ENCODE measurements at regions not wholly inside any gene's neighbourhood (a gene's known extent, or its start where the extent isn't known, plus 50 kb on each side); places are given as distances from the start of the nearest gene placed in this dataset.
"Not testable (repeated sequence)": the region's sequence is repeated elsewhere in the genome, so short reads cannot be mapped to it uniquely, and the experiment has no call there.

DNA sequence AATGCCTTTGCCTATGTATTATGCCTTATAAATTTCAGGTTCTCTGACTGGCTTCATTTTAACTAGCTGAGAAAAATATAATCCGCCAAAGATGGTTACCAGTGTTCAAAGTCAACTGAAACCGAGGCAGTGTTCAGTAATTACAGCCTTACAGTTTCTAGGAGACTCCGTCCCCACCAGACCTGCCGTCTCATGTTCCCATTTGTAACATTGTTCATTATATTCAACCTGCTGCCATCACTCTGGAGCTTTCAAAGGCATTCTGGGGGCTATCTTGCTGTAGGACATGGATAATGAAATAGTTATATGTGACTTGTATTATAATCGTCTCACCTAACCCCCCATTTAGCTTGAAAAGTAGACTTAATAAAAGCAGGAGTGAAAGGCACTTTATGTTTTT lies 302.5 kb downstream of the RWDD3 start:
- intact Hi-C loops (cut with DNase I; ENCODE audit: low total_unique reads) = no loop called here
- H3K4me3 ChIP-seq = no peak overlapping the region
- no peak overlapping the region for H3K27ac ChIP-seq
- H3K27me3 ChIP-seq = no peaks in the 10 kb centered on the region
- no peak for DNase-seq
- TF ChIP-seq EP300 (IDR thresholded peaks at IDR 0.05; ENCODE audit: low read depth) = no peak
- TF ChIP-seq POLR2A (IDR thresholded peaks at IDR 0.05) = no peak
- no peak for TF ChIP-seq POLR2AphosphoS5 (IDR thresholded peaks at IDR 0.05)
- TF ChIP-seq, protein P1, sequence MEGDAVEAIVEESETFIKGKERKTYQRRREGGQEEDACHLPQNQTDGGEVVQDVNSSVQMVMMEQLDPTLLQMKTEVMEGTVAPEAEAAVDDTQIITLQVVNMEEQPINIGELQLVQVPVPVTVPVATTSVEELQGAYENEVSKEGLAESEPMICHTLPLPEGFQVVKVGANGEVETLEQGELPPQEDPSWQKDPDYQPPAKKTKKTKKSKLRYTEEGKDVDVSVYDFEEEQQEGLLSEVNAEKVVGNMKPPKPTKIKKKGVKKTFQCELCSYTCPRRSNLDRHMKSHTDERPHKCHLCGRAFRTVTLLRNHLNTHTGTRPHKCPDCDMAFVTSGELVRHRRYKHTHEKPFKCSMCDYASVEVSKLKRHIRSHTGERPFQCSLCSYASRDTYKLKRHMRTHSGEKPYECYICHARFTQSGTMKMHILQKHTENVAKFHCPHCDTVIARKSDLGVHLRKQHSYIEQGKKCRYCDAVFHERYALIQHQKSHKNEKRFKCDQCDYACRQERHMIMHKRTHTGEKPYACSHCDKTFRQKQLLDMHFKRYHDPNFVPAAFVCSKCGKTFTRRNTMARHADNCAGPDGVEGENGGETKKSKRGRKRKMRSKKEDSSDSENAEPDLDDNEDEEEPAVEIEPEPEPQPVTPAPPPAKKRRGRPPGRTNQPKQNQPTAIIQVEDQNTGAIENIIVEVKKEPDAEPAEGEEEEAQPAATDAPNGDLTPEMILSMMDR (IDR thresholded peaks at IDR 0.05) = no peak
- in situ Hi-C loops (cut with MboI; ENCODE audit: low pct_ligation_motif_present in 1 of 4, low pct_unique_long_range_greater_than_20kb in 1 of 4, low sequenced_read_pairs in 3 of 4) = no loop called here
- H3K9me3 ChIP-seq = no peaks in the 10 kb centered on the region
- H3K4me1 ChIP-seq = no peaks in the 10 kb centered on the region
- WGBS, 2 donors (ENCODE audit: low coverage in 1 of 2) = 84 to 88% methylated on average over 5 of the region's 5 CpGs
- H3K36me3 ChIP-seq = no peaks in the 10 kb centered on the region

DNA sequence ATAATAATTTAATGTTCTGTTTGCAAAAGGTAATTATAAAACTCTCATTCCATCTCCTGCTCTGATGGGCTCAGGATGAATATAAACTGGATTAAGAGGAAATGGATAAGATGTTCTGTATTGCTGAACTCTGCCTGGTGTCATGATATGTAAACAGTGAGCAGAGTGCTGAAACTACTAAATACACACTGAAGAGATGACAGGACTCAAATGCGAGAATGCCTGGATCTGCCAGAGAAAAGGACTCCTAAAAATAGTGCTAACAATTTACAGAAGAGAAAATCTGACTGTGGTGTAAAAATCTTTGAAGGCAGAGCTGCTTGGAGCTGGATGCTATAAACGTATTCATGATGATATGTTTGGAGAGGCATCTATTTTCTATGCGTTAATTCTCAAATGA lies 303.2 kb downstream of the RWDD3 start:
- Histone ChIP-seq H3K4me3 (no peak overlapping the region), H3K9me3 (no peaks in the 10 kb centered on the region), H3K27me3 (no peaks in the 10 kb centered on the region), H3K27ac (no peak overlapping the region), H3K4me1 (no peaks in the 10 kb centered on the region), H3K36me3 (no peaks in the 10 kb centered on the region)
- TF ChIP-seq POLR2A (IDR thresholded peaks at IDR 0.05) (no peak), EP300 (IDR thresholded peaks at IDR 0.05; ENCODE audit: low read depth) (no peak), POLR2AphosphoS5 (IDR thresholded peaks at IDR 0.05) (no peak)
- TF ChIP-seq, protein P1 (IDR thresholded peaks at IDR 0.05) = no peak
- no peak for DNase-seq
- WGBS, 2 donors (ENCODE audit: low coverage in 1 of 2) = 51 to 57% methylated on average over 3 of the region's 3 CpGs
- in situ Hi-C loops (cut with MboI; ENCODE audit: low pct_ligation_motif_present in 1 of 4, low pct_unique_long_range_greater_than_20kb in 1 of 4, low sequenced_read_pairs in 3 of 4) (no loop called here), intact Hi-C loops (cut with DNase I; ENCODE audit: low total_unique reads) (no loop called here)

DNA sequence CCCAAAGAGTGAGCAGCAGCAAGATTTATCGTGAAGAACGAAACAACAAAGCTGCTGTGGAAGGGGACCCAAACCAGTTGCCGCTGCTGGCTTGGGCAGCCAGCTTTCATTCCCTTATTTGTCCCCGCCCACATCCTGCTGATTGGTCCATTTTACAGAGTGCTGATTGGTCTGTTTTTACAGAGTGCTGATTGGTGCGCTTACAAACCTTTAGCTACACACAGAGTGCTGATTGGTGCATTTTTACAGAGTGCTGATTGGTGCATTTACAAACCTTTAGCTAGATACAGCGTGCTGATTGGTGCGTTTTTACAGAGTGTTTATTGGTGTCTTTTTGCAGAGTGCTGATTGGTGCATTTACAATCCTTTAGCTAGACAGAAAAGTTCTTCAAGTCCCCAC lies 304.2 kb downstream of the RWDD3 start:
- H3K27ac ChIP-seq; H3K36me3 ChIP-seq; in situ Hi-C loops (cut with MboI; ENCODE audit: low pct_ligation_motif_present in 1 of 4, low pct_unique_long_range_greater_than_20kb in 1 of 4, low sequenced_read_pairs in 3 of 4); H3K27me3 ChIP-seq; intact Hi-C loops (cut with DNase I; ENCODE audit: low total_unique reads); H3K9me3 ChIP-seq; H3K4me1 ChIP-seq; DNase-seq; H3K4me3 ChIP-seq: not testable (repeated sequence)
- WGBS, 2 donors (ENCODE audit: low coverage in 1 of 2) = 89 to 93% methylated on average over 7 of the region's 7 CpGs

DNA sequence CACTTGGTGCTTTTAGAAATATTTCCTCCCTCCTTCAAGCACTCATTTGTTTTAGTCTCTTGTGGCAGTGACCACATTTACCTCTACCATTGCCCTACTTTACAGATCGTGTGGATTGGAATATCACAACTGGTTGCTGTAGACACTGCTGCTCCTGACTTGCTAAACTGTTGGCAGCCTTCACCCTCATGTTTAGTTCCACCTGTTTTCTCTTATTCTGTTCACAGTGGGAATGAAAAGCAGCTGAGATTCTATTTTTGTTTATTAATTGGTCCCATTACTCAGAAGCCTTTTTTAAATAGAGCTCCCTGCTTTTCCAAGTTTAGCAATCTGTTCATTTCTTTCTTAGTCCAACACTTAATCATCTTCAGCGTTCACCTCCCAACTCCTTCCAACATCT lies 308.9 kb downstream of the RWDD3 start:
- in situ Hi-C loops (cut with MboI; ENCODE audit: low pct_ligation_motif_present in 1 of 4, low pct_unique_long_range_greater_than_20kb in 1 of 4, low sequenced_read_pairs in 3 of 4) (no loop called here), intact Hi-C loops (cut with DNase I; ENCODE audit: low total_unique reads) (no loop called here)
- no peaks in the 10 kb centered on the region for H3K9me3 ChIP-seq
- 64 to 76% methylated on average over 1 to 2 of the region's 2 CpGs for WGBS, 2 donors (ENCODE audit: low coverage in 1 of 2)
- no peaks in the 10 kb centered on the region for H3K27me3 ChIP-seq
- no peak overlapping the region for H3K27ac ChIP-seq
- no peak overlapping the region for H3K4me3 ChIP-seq
- H3K36me3 ChIP-seq = no peaks in the 10 kb centered on the region
- H3K4me1 ChIP-seq = no peaks in the 10 kb centered on the region
- no peak for DNase-seq
- TF ChIP-seq EP300 (IDR thresholded peaks at IDR 0.05; ENCODE audit: low read depth) (no peak), POLR2AphosphoS5 (IDR thresholded peaks at IDR 0.05) (no peak), POLR2A (IDR thresholded peaks at IDR 0.05) (no peak)
- TF ChIP-seq, protein P1 (IDR thresholded peaks at IDR 0.05) = no peak

DNA sequence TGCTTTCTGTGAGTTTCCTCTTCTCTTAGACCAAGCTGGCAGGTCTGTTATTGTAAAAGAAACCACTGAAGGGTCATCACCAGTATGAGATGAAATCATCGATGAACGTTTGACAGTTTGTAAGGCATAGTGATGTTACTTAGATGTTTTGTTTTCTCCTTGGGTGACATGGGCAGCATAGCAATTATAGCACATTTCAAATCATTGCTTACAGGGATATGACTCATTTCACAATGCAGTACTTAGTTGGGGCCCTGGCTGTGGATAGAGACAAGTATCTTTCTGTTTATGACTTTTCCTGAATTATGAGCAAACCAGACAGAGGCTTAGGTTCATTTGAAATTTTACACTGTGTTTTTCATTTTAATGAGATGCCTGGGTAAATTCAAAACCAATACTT lies 313.0 kb downstream of the RWDD3 start:
- Histone ChIP-seq H3K27me3 (no peaks in the 10 kb centered on the region), H3K27ac (no peak overlapping the region), H3K36me3 (no peaks in the 10 kb centered on the region), H3K4me1 (no peaks in the 10 kb centered on the region), H3K4me3 (no peak overlapping the region), H3K9me3 (no peaks in the 10 kb centered on the region)
- in situ Hi-C loops (cut with MboI; ENCODE audit: low pct_ligation_motif_present in 1 of 4, low pct_unique_long_range_greater_than_20kb in 1 of 4, low sequenced_read_pairs in 3 of 4) = no loop called here
- no peak for DNase-seq
- TF ChIP-seq, protein P1 (IDR thresholded peaks at IDR 0.05) = no peak
- TF ChIP-seq EP300 (IDR thresholded peaks at IDR 0.05; ENCODE audit: low read depth) = no peak
- no peak for TF ChIP-seq POLR2A (IDR thresholded peaks at IDR 0.05)
- TF ChIP-seq POLR2AphosphoS5 (IDR thresholded peaks at IDR 0.05) = no peak
- 78 to 100% methylated on average over 2 of the region's 2 CpGs for WGBS, 2 donors (ENCODE audit: low coverage in 1 of 2)
- intact Hi-C loops (cut with DNase I; ENCODE audit: low total_unique reads) = no loop called here
